ENCODE measurements at regions not wholly inside any gene's neighbourhood (a gene's known extent, or its start where the extent isn't known, plus 50 kb on each side); places are given as distances from the start of the nearest gene placed in this dataset.

- H3K36me3 ChIP-seq (ENCODE audit: insufficient read depth in 1 of 2, low read depth in 1 of 2), result no peaks in the 10 kb centered on the region
- H3K9me3 ChIP-seq, result peaks cover 4% of the 10 kb centered on the region
- H3K4me3 ChIP-seq, result no peak overlapping the region
- 56 to 64% (median 63%) methylated on average over 2 of the region's 2 CpGs for WGBS, 3 donors
- H3K4me1 ChIP-seq, result no peaks in the 10 kb centered on the region
- no peak for TF ChIP-seq CTCF (IDR thresholded peaks at IDR 0.05)
- H3K27ac ChIP-seq, result no peak overlapping the region
- ATAC-seq, result no peak
- no peaks in the 10 kb centered on the region for H3K27me3 ChIP-seq (ENCODE audit: insufficient read depth in 3 of 3, low read length in 2 of 3)
- intact Hi-C loops (cut with DNase I), result no loop called here
- no peak for DNase-seq
These were observed 914.1 kb downstream of the TRHDE start for GRCh38 chr12:73186272-73186671.

DNA sequence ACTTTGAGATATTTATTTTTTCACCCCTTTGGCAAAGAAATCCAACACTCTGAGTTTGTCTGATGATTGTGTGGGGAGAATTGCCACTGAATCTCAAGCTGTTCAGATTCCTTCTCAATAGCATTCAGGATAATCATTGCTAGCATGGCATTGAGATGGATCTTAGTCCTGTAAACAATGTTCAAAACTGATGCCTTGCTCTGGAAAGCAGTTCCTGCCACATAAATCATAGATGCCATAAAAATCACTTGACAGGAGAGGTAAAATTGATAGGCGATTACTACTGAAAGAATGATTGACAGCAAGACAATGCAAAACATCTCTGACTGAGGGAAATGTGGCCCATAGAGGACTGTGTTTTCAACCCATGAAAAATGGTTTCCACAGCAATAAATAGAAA is 915.6 kb downstream of the TRHDE start:
- WGBS, 3 donors, result 70 to 83% (median 83%) methylated on average over 1 of the region's 1 CpG
- no peaks in the 10 kb centered on the region for H3K4me1 ChIP-seq
- peaks cover 4% of the 10 kb centered on the region for H3K9me3 ChIP-seq
- TF ChIP-seq CTCF (IDR thresholded peaks at IDR 0.05), result no peak
- DNase-seq (no peak), ATAC-seq (no peak)
- no peaks in the 10 kb centered on the region for H3K36me3 ChIP-seq (ENCODE audit: insufficient read depth in 1 of 2, low read depth in 1 of 2)
- H3K27ac ChIP-seq, result no peak overlapping the region
- no peaks in the 10 kb centered on the region for H3K27me3 ChIP-seq (ENCODE audit: insufficient read depth in 3 of 3, low read length in 2 of 3)
- intact Hi-C loops (cut with DNase I), result no loop called here
- no peak overlapping the region for H3K4me3 ChIP-seq

GRCh38 chr12:73210548-73211204 is 938.5 kb downstream of the TRHDE start:
- Histone ChIP-seq H3K27me3 (ENCODE audit: insufficient read depth in 3 of 3, low read length in 2 of 3) (no peaks in the 10 kb centered on the region), H3K4me1 (no peaks in the 10 kb centered on the region), H3K9me3 (no peaks in the 10 kb centered on the region), H3K36me3 (ENCODE audit: insufficient read depth in 1 of 2, low read depth in 1 of 2) (no peaks in the 10 kb centered on the region), H3K27ac (no peak overlapping the region), H3K4me3 (no peak overlapping the region)
- WGBS, 3 donors, result 21 to 43% (median 33%) methylated on average over 5 of the region's 5 CpGs
- DNase-seq (no peak), ATAC-seq (no peak)
- TF ChIP-seq CTCF (IDR thresholded peaks at IDR 0.05), result no peak
- intact Hi-C loops (cut with DNase I), result no loop called here

DNA sequence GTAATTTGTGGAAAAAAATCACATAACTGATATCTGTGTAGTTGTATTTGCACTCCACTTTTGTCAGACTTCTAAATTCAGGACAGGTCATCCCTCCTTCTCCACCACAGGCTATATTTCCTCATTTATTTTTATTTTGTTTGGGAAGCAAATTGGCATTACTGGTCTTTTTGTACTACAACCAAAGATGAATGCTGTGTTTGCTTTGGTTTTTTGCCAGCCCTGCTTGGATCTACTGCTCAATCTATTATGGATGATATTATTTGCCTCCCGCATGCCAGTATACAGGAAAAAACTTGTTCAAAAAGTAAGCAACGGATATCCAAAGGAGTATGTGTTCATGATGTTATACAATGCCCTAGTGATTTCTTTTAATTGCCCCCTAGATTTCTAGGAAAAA is 948.8 kb downstream of the TRHDE start:
- WGBS, 3 donors, result 55 to 68% (median 60%) methylated on average over 2 of the region's 2 CpGs
- intact Hi-C loops (cut with DNase I), result no loop called here

More for the DNA sequence above, 948.8 kb downstream of the TRHDE start:
- Histone ChIP-seq H3K27me3 (ENCODE audit: insufficient read depth in 3 of 3, low read length in 2 of 3) (no peaks in the 10 kb centered on the region), H3K4me3 (no peak overlapping the region), H3K36me3 (ENCODE audit: insufficient read depth in 1 of 2, low read depth in 1 of 2) (no peaks in the 10 kb centered on the region), H3K9me3 (no peaks in the 10 kb centered on the region), H3K4me1 (no peaks in the 10 kb centered on the region), H3K27ac (no peak overlapping the region)
- no peak for ATAC-seq
- no peak for TF ChIP-seq CTCF (IDR thresholded peaks at IDR 0.05)
- DNase-seq, result no peak

All from psoas muscle (tissue), 7 donors.